GM23248 (cell line): ENCODE measurements at regions not wholly inside any gene's neighbourhood (a gene's known extent, or its start where the extent isn't known, plus 50 kb on each side); places are given as distances from the start of the nearest gene placed in this dataset.

Experiments
- EZH2 ChIP-seq: fragments of 200-600 bp; sonication (generic); IDR thresholded peaks from 2 replicates; pipeline ENCODE4 v1.6.1; 2018; ENCODE audit warnings: antibody characterized with exemption, mild to moderate bottlenecking; ENCODE audit not compliant: insufficient read depth, poor library complexity, severe bottlenecking
- EZH2phosphoT487 ChIP-seq: fragments of 200-600 bp; sonication (generic); IDR thresholded peaks from 2 replicates; pipeline ENCODE4 v1.6.1; 2018; ENCODE audit warnings: antibody characterized with exemption, moderate library complexity, mild to moderate bottlenecking, low read depth; ENCODE audit not compliant: insufficient read depth

- TF ChIP-seq EZH2 (no peak), EZH2phosphoT487 (no peak)
Observed at GRCh38 chr4:153906231-153906630, 117.3 kb upstream of the SFRP2 start.
